Ovary (tissue), 3 donors: ENCODE measurements at regions not wholly inside any gene's neighbourhood (a gene's known extent, or its start where the extent isn't known, plus 50 kb on each side); places are given as distances from the start of the nearest gene placed in this dataset.

ENCODE experiments used
- CTCF ChIP-seq, 3 donors: fragments of 450-650 bp in 2 of 3; fragments of 200-600 bp in 1 of 3; IDR thresholded peaks; one replicate each; pipeline versions ENCODE4 v1.5.1 to v1.8.0; 2016 to 2022; ENCODE audit warnings: antibody characterized with exemption in 3 of 3, mild to moderate bottlenecking in 1 of 3
- POLR2A ChIP-seq: fragments of 450-650 bp; IDR thresholded peaks from one replicate; pipeline ENCODE4 v1.6.1; 2017; ENCODE audit warnings: antibody characterized with exemption, mild to moderate bottlenecking, moderate library complexity
- donor health status: DM: no; HTN: no; CAD: no.

- TF ChIP-seq CTCF (IDR thresholded peaks at IDR 0.05) (no peak), POLR2A (no peak)
Measured at GRCh38 chr20:47417245-47418068, 61.0 kb upstream of the ZMYND8 start.
